Jurkat, Clone E6-1 (cell line): ENCODE measurements at regions not wholly inside any gene's neighbourhood (a gene's known extent, or its start where the extent isn't known, plus 50 kb on each side); places are given as distances from the start of the nearest gene placed in this dataset.

Experiments used
- DNase-seq: peaks from one replicate; pipeline ENCODE4 v3.0.0-alpha.2; 2011; ENCODE audit warnings: low read depth, low spot score
- H3K4me3 ChIP-seq: 2 replicates; pipeline ENCODE4 v1.5.1; 2011; ENCODE audit warnings: mild to moderate bottlenecking, low read length, control low read depth, moderate library complexity

GRCh38 chr6:168791917-168792316 is 350.9 kb downstream of the SMOC2 start:
- no peak for DNase-seq
- no peak overlapping the region for H3K4me3 ChIP-seq

- DNase-seq = no peak
- no peak overlapping the region for H3K4me3 ChIP-seq
Observed at GRCh38 chr6:168789699-168790098, 348.7 kb downstream of the SMOC2 start.

- no peak overlapping the region for H3K4me3 ChIP-seq
- no peak for DNase-seq
Observed at GRCh38 chr6:168785720-168786511, 344.9 kb downstream of the SMOC2 start.

- DNase-seq = no peak
Observed at GRCh38 chr6:168784426-168784825, 343.4 kb downstream of the SMOC2 start.

GRCh38 chr6:168783720-168784119 is 342.7 kb downstream of the SMOC2 start:
- no peak for DNase-seq
- no peak overlapping the region for H3K4me3 ChIP-seq

More at GRCh38 chr6:168784426-168784825, 343.4 kb downstream of the SMOC2 start:
- H3K4me3 ChIP-seq = no peak overlapping the region

GRCh38 chr6:168782187-168782751 is 341.3 kb downstream of the SMOC2 start:
- H3K4me3 ChIP-seq = no peak overlapping the region
- no peak for DNase-seq

- DNase-seq = no peak
- no peak overlapping the region for H3K4me3 ChIP-seq
Observed at GRCh38 chr6:168778201-168778600, 337.2 kb downstream of the SMOC2 start.

GRCh38 chr6:168774381-168774780 is 333.4 kb downstream of the SMOC2 start:
- DNase-seq = no peak
- no peak overlapping the region for H3K4me3 ChIP-seq

- no peak overlapping the region for H3K4me3 ChIP-seq
- DNase-seq = no peak
Observed at GRCh38 chr6:168773788-168774187, 332.8 kb downstream of the SMOC2 start.

- no peak overlapping the region for H3K4me3 ChIP-seq
- no peak for DNase-seq
Observed at GRCh38 chr6:168765752-168766151, 324.8 kb downstream of the SMOC2 start.

- no peak overlapping the region for H3K4me3 ChIP-seq
- DNase-seq = no peak
Observed at GRCh38 chr6:168756009-168756634, 315.1 kb downstream of the SMOC2 start.

GRCh38 chr6:168746643-168747042 is 305.7 kb downstream of the SMOC2 start:
- DNase-seq = no peak
- no peak overlapping the region for H3K4me3 ChIP-seq

GRCh38 chr6:168746013-168746412 is 305.0 kb downstream of the SMOC2 start:
- no peak for DNase-seq
- no peak overlapping the region for H3K4me3 ChIP-seq

- no peak overlapping the region for H3K4me3 ChIP-seq
- no peak for DNase-seq
Observed at GRCh38 chr6:168744861-168745260, 303.9 kb downstream of the SMOC2 start.

GRCh38 chr6:168741942-168742782 is 301.2 kb downstream of the SMOC2 start:
- no peak overlapping the region for H3K4me3 ChIP-seq
- no peak for DNase-seq

- H3K4me3 ChIP-seq = no peak overlapping the region
- DNase-seq = no peak
Observed at GRCh38 chr6:168741305-168741704, 300.3 kb downstream of the SMOC2 start.

GRCh38 chr6:168739381-168739780 is 298.4 kb downstream of the SMOC2 start:
- no peak overlapping the region for H3K4me3 ChIP-seq
- DNase-seq = no peak

- no peak overlapping the region for H3K4me3 ChIP-seq
- DNase-seq = no peak
Observed at GRCh38 chr6:168737481-168737880, 296.5 kb downstream of the SMOC2 start.

- no peak for DNase-seq
- H3K4me3 ChIP-seq = no peak overlapping the region
Observed at GRCh38 chr6:168737014-168737413, 296.0 kb downstream of the SMOC2 start.

- H3K4me3 ChIP-seq = no peak overlapping the region
- DNase-seq = no peak
Observed at GRCh38 chr6:168736039-168736438, 295.1 kb downstream of the SMOC2 start.
